Right cardiac atrium (tissue), 5 donors: ENCODE measurements at regions not wholly inside any gene's neighbourhood (a gene's known extent, or its start where the extent isn't known, plus 50 kb on each side); places are given as distances from the start of the nearest gene placed in this dataset.

Experiments used
- ATAC-seq, 2 donors: fragments of 200-7000 bp; cut with Tn5 transposase; one replicate each; pipeline versions ENCODE4 v1.8.0 to v1.9.1; 2020; ENCODE audit warnings: moderate library complexity in 2 of 2, mild to moderate bottlenecking in 1 of 2
- DNase-seq, 3 donors: peaks; one replicate each; pipeline ENCODE4 v3.0.0-alpha.2; 2020
- H3K27ac ChIP-seq: one replicate; pipeline ENCODE4 v1.5.1; 2013; ENCODE audit warnings: mild to moderate bottlenecking, low read length, control low read depth, moderate library complexity
- H3K27me3 ChIP-seq: one replicate; pipeline ENCODE4 v1.6.1; 2013; ENCODE audit not compliant: control insufficient read depth, insufficient read depth
- H3K4me1 ChIP-seq: one replicate; pipeline ENCODE4 v1.6.1; 2013; ENCODE audit warnings: low read length; ENCODE audit not compliant: control insufficient read depth, insufficient read depth
- H3K4me3 ChIP-seq: one replicate; pipeline ENCODE4 v1.5.1; 2013; ENCODE audit warnings: low read length, control low read depth
- H3K9me3 ChIP-seq: one replicate; pipeline ENCODE4 v1.6.1; 2013; ENCODE audit warnings: low read length; ENCODE audit not compliant: control insufficient read depth
- WGBS: extraction: QIAGEN DNeasy Blood & Tissue Kit; methylation state at CpG from one replicate; pipeline ENCODE4 v1.1.7; 2013; 5-methylcytosine and 5-hydroxymethylcytosine counted together
- intact Hi-C, 4 donors: fragments of 100-400 bp; cut with DNase I; formaldehyde crosslinking; loops; one replicate each; pipeline versions ENCODE4 v1.11.0 to v1.14.0; 2022 to 2023
- donor health status: healthy with polysubstance abuse.
- donor health status: DM: no; HTN: yes; CAD: no.
- donor health status: DM: no; HTN: no; CAD: no.
- donor health status: DM: no; HTN: yes; CAD: no; lungs with severe emphysema.
- donor health status: DM: yes; HTN: yes; CAD: no.

DNA sequence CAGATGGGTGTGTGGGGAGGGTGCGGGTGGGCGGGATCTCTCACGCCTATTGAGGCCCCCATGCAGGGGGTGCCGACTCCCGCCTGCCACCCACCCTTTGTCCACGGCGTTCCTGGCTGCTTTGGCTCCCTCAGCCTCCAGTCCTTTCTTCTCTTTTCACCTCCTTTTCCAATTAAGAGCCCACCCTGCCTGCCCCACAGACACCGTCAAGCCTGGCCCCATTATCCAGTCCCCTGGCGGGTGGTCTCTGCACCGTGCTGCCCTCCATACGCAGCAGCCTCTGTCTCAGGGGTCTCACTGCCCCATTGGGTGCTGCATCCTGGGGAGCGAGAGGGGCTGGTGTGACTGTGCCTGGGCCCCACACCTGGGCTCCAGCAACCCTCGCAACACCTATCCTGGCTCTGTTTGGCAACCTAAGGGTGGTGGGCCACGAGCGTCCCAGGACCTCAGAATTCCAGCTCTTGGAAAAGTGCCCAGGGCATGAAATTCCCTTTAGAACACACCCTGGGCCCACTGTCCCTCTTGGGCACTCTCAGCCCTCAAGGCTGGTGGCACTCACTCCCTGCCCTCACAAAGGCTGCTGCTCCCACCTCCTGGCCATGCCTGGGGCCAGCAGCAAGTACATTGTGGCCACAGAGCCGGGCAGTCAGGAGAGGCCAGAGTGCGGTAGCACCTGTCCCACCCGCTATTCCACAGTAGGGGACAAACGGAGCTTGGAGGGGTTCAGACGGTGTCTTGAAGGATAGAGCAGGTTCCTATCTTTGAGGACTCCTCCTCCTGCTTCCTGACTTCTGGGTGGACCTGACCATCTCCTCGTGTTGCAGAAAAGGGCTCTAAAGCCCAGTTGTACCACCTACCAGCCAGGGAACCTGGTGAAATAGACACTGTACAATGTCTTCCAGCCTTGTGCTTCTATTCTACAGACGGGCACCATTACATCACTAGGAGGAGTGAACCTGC lies 114.1 kb downstream of the KIF26A start:
- H3K27me3 ChIP-seq = no peaks in the 10 kb centered on the region
- no peak overlapping the region for H3K27ac ChIP-seq
- intact Hi-C loops = no loop called here
- no peak overlapping the region for H3K4me3 ChIP-seq
- WGBS = 86% methylated on average over 22 of the region's 22 CpGs
- no peak for ATAC-seq
- DNase-seq = peak in 1 of 3 donors; percentile 37
- H3K4me1 ChIP-seq = no peaks in the 10 kb centered on the region
- H3K9me3 ChIP-seq = no peaks in the 10 kb centered on the region

- intact Hi-C loops = no loop called here
- no peak for ATAC-seq
- peak in 1 of 3 donors; percentile 38 for DNase-seq
- Histone ChIP-seq H3K4me1 (no peaks in the 10 kb centered on the region), H3K4me3 (no peak overlapping the region), H3K27me3 (no peaks in the 10 kb centered on the region), H3K27ac (no peak overlapping the region), H3K9me3 (no peaks in the 10 kb centered on the region)
- 84% methylated on average over 19 of the region's 19 CpGs for WGBS
Observed at GRCh38 chr14:104253223-104253822, 114.9 kb downstream of the KIF26A start.

- no peaks in the 10 kb centered on the region for H3K9me3 ChIP-seq
- WGBS = 79% methylated on average over 16 of the region's 16 CpGs
- H3K4me3 ChIP-seq = no peak overlapping the region
- no peaks in the 10 kb centered on the region for H3K27me3 ChIP-seq
- ATAC-seq (peak in 1 of 2 donors; percentile 37), DNase-seq (peak in 1 of 3 donors; percentile 28)
- intact Hi-C loops = no loop called here
- H3K27ac ChIP-seq = no peak overlapping the region
- H3K4me1 ChIP-seq = no peaks in the 10 kb centered on the region
Observed at GRCh38 chr14:104253901-104254353, 115.5 kb downstream of the KIF26A start.

GRCh38 chr14:104254735-104255400 lies 116.5 kb downstream of the KIF26A start:
- WGBS = 66% methylated on average over 13 of the region's 13 CpGs
- Histone ChIP-seq H3K27ac (no peak overlapping the region), H3K9me3 (no peaks in the 10 kb centered on the region), H3K4me1 (no peaks in the 10 kb centered on the region), H3K4me3 (no peak overlapping the region), H3K27me3 (no peaks in the 10 kb centered on the region)
- DNase-seq (no peak), ATAC-seq (no peak)
- intact Hi-C loops = no loop called here

DNA sequence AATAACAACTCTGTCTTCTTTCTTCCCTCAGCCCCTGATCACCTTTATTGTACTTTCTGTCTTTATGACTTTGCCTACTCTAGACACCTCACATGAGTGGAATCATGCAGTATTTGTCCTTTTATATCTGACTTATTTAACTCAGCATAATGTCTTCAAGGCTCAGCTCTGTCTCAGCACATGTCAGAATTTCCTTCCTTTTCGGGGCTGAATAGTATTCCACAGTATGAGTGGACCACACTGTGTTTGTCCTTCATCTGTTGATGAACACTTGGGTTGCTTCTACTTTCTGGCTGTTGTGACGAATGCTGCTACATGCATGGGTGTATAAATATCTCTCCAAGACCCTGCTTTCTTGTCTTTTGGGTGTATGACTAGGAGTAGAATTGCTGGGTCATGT lies 117.6 kb downstream of the KIF26A start:
- intact Hi-C loops = no loop called here
- no peak for DNase-seq

DNA sequence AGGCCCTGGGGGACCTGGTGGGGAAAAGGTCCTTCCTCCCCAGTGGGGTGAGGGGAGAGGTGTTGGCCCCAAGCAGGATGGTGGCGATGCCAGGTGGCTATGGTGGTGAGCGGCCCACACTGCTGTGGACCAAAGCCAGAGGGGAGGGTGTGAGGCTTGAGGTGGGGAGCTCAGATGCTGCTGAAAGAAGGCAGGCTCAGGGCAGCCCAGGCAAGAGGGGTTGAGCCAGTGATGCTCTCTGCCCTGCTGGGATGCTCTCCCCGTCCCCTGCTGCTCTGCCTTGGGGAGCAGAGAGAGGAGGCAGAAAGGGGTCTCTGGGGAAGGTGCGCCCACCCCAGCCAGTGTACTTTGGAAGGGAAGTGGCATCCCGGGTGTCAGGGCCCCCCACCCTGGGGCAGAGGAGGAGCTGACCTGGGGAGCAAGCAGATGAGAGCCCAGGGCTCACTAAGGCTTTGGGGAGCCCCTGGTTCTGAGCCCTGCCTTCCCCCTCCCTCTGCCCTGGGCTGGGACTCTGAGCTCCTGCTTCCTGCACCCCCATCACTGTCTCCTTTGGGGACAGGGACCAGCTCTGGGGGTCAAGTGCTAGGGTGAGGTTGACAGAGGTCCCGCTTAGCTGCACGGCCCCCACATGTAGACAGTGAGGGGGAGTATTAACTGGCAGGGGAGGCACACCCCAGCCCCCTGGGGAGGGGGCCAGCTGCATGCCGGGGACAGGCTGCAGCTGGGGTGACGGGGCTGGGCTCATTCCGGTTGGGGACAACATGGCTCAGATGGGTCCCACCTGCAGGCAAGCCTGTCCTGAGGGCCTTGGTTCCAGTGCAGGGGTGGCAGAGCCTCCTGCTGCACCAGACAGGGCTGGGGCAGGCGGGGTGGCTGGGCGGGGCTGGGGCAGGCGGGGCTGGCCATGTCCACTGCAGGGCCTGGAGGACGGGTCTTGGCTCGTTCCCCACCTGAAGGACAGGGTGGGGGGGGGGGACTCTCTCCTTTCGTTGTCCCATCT lies 124.4 kb downstream of the KIF26A start:
- WGBS = 88% methylated on average over 16 of the region's 16 CpGs
- H3K4me1 ChIP-seq = no peaks in the 10 kb centered on the region
- no peaks in the 10 kb centered on the region for H3K27me3 ChIP-seq
- intact Hi-C loops = no loop called here
- no peak overlapping the region for H3K4me3 ChIP-seq
- no peaks in the 10 kb centered on the region for H3K9me3 ChIP-seq
- ATAC-seq (peak in 1 of 2 donors; percentile 27), DNase-seq (peak in 1 of 3 donors; percentile 54)
- H3K27ac ChIP-seq = no peak overlapping the region

More for the DNA sequence above, 117.6 kb downstream of the KIF26A start:
- ATAC-seq = no peak
- Histone ChIP-seq H3K27ac (no peak overlapping the region), H3K4me3 (no peak overlapping the region), H3K4me1 (no peaks in the 10 kb centered on the region), H3K9me3 (no peaks in the 10 kb centered on the region), H3K27me3 (no peaks in the 10 kb centered on the region)
- 95% methylated on average over 2 of the region's 2 CpGs for WGBS

DNA sequence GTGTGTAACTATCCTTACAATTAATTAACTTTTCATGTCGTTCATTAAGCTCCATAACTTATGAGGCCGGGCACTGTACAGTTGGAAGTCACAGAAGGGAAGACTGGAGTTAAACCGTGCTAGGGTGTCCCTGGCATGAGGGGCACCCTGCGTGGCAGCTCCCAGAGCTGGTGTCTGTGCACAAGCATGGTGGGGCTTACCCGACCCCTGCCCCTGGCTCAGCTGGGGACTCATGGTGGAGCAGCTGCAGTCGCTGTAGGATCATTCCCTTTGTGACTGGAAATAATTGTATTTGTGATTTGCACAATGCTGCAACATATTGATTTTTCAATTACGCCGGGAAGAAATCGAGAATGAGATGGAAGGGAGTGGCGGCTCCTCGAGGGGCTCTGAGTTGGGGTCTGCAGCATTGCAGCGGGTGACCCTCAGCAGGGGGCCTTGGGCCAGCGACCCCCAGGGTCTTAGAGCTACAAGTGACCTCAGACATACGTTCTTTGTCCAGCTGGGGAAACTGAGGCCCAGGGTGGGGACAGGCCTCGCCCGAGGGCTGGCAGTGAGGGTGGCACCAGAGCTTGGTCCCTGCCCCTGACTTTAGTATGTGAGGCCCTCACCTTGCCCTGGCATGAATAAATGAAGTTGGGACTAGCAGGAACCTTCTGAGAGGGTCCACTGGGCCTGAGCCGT lies 125.4 kb downstream of the KIF26A start:
- no peak for ATAC-seq
- Histone ChIP-seq H3K4me1 (no peaks in the 10 kb centered on the region), H3K4me3 (no peak overlapping the region), H3K27me3 (no peaks in the 10 kb centered on the region), H3K9me3 (no peaks in the 10 kb centered on the region), H3K27ac (no peak overlapping the region)
- peak in 1 of 3 donors; percentile 36 for DNase-seq
- 91% methylated on average over 17 of the region's 17 CpGs for WGBS
- intact Hi-C loops = no loop called here

GRCh38 chr14:104264495-104265265 lies 126.3 kb downstream of the KIF26A start:
- DNase-seq = peak in 1 of 3 donors; percentile 55
- whole genome bisulfite sequencing = 83% methylated on average over 20 of the region's 20 CpGs
- ATAC-seq = peak in 1 of 2 donors; percentile 27
- no peak overlapping the region for H3K27ac ChIP-seq
- no peaks in the 10 kb centered on the region for H3K4me1 ChIP-seq
- H3K27me3 ChIP-seq = no peaks in the 10 kb centered on the region
- H3K9me3 ChIP-seq = no peaks in the 10 kb centered on the region
- intact Hi-C loops = no loop called here
- no peak overlapping the region for H3K4me3 ChIP-seq

- no peak overlapping the region for H3K4me3 ChIP-seq
- intact Hi-C loops = no loop called here
- no peaks in the 10 kb centered on the region for H3K4me1 ChIP-seq
- 86% methylated on average over 21 of the region's 21 CpGs for WGBS
- H3K27me3 ChIP-seq = no peaks in the 10 kb centered on the region
- DNase-seq (peak in 2 of 3 donors; percentile 18 to 27), ATAC-seq (no peak)
- H3K27ac ChIP-seq = no peak overlapping the region
- H3K9me3 ChIP-seq = no peaks in the 10 kb centered on the region
Observed at GRCh38 chr14:104265918-104266630, 127.7 kb downstream of the KIF26A start.
